ENCODE measurements at regions not wholly inside any gene's neighbourhood (a gene's known extent, or its start where the extent isn't known, plus 50 kb on each side); places are given as distances from the start of the nearest gene placed in this dataset.

GRCh38 chr10:88150339-88150738, 286.9 kb downstream of the PTEN start:
- Histone ChIP-seq H3K9me3 (no peaks in the 10 kb centered on the region), H3K4me1 (ENCODE audit: control insufficient read depth in 1 of 2, insufficient read depth in 1 of 2, low read depth in 1 of 2, low read length in 1 of 2) (no peaks in the 10 kb centered on the region), H3K4me3 (ENCODE audit: low read depth in 1 of 2, low read length in 1 of 2) (no peak overlapping the region), H3K36me3 (no peaks in the 10 kb centered on the region), H3K27me3 (no peaks in the 10 kb centered on the region), H3K27ac (no peak overlapping the region)
- no peak for TF ChIP-seq CTCF (IDR thresholded peaks at IDR 0.05)

GRCh38 chr10:88152728-88153133, 289.3 kb downstream of the PTEN start:
- TF ChIP-seq CTCF (IDR thresholded peaks at IDR 0.05): no peak
- H3K4me3 ChIP-seq (ENCODE audit: low read depth in 1 of 2, low read length in 1 of 2): no peak overlapping the region
- no peaks in the 10 kb centered on the region for H3K4me1 ChIP-seq (ENCODE audit: control insufficient read depth in 1 of 2, insufficient read depth in 1 of 2, low read depth in 1 of 2, low read length in 1 of 2)
- H3K27me3 ChIP-seq: no peaks in the 10 kb centered on the region
- no peaks in the 10 kb centered on the region for H3K9me3 ChIP-seq
- no peak overlapping the region for H3K27ac ChIP-seq
- no peaks in the 10 kb centered on the region for H3K36me3 ChIP-seq

- no peaks in the 10 kb centered on the region for H3K9me3 ChIP-seq
- no peaks in the 10 kb centered on the region for H3K36me3 ChIP-seq
- H3K27ac ChIP-seq: no peak overlapping the region
- TF ChIP-seq CTCF (IDR thresholded peaks at IDR 0.05): no peak
- H3K27me3 ChIP-seq: no peaks in the 10 kb centered on the region
- no peak overlapping the region for H3K4me3 ChIP-seq (ENCODE audit: low read depth in 1 of 2, low read length in 1 of 2)
- H3K4me1 ChIP-seq (ENCODE audit: control insufficient read depth in 1 of 2, insufficient read depth in 1 of 2, low read depth in 1 of 2, low read length in 1 of 2): no peaks in the 10 kb centered on the region
Measured at GRCh38 chr10:88154596-88155250, 291.3 kb downstream of the PTEN start.

- Histone ChIP-seq H3K27ac (no peak overlapping the region), H3K9me3 (no peaks in the 10 kb centered on the region), H3K27me3 (no peaks in the 10 kb centered on the region), H3K4me1 (ENCODE audit: control insufficient read depth in 1 of 2, insufficient read depth in 1 of 2, low read depth in 1 of 2, low read length in 1 of 2) (no peaks in the 10 kb centered on the region), H3K36me3 (no peaks in the 10 kb centered on the region), H3K4me3 (ENCODE audit: low read depth in 1 of 2, low read length in 1 of 2) (no peak overlapping the region)
- TF ChIP-seq CTCF (IDR thresholded peaks at IDR 0.05): no peak
Measured at GRCh38 chr10:88156341-88156740, 292.9 kb downstream of the PTEN start.

GRCh38 chr10:88157981-88158465, 294.6 kb downstream of the PTEN start:
- Histone ChIP-seq H3K4me1 (ENCODE audit: control insufficient read depth in 1 of 2, insufficient read depth in 1 of 2, low read depth in 1 of 2, low read length in 1 of 2) (no peaks in the 10 kb centered on the region), H3K4me3 (ENCODE audit: low read depth in 1 of 2, low read length in 1 of 2) (no peak overlapping the region), H3K27ac (no peak overlapping the region), H3K9me3 (no peaks in the 10 kb centered on the region), H3K36me3 (no peaks in the 10 kb centered on the region), H3K27me3 (no peaks in the 10 kb centered on the region)
- TF ChIP-seq CTCF (IDR thresholded peaks at IDR 0.05): no peak
